HG02678 (cell line): ENCODE measurements at regions not wholly inside any gene's neighbourhood (a gene's known extent, or its start where the extent isn't known, plus 50 kb on each side); places are given as distances from the start of the nearest gene placed in this dataset.

Experiments used
- ATAC-seq: cut with Tn5 transposase; IDR thresholded peaks from one replicate; pipeline ENCODE4 v1.9.1; 2021; ENCODE audit warnings: mild to moderate bottlenecking, moderate library complexity; ENCODE audit not compliant: unreplicated experiment

DNA sequence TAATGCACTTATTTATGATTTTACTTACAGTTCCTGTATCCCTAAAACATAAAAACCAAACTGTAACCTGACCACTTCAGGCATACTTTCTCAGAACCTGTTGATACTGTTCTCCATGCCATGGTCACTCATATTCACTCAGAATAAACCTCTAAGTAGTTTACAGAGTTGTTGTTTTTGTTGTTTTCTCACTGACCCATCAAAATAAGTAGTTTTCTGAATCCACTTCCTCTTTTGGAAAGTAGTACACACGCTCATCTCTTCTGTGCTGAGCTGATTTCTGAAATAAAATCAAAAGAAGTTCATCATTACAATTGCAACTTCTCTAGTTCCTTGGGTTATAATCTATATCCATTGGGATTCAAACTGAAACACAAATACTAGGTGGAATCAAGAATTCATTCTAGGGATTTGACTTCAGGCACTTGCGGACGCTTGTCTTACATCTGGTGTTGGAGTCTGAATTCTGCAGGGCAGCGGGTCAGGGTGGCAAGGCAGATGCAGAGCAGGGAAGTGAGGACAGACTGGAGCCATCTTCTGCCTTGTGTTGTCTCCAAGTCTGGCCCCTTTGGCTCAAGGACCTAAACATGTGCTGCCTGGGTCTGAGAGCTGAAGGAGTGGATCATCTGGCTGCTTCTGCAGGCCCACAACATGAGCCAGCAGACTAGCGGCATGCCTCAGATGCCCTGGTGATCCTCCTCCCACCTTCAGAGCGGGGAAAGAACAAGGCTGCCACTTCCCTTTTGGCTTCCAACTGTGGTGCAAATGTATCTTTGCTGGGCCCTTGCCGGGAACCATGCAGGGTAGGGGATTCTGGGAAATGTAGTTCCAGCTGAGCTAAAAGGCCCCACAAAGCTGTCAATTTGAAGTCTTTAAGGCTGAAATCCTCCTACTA, 167.9 kb upstream of the MYLIP start:
- ATAC-seq = no peak

DNA sequence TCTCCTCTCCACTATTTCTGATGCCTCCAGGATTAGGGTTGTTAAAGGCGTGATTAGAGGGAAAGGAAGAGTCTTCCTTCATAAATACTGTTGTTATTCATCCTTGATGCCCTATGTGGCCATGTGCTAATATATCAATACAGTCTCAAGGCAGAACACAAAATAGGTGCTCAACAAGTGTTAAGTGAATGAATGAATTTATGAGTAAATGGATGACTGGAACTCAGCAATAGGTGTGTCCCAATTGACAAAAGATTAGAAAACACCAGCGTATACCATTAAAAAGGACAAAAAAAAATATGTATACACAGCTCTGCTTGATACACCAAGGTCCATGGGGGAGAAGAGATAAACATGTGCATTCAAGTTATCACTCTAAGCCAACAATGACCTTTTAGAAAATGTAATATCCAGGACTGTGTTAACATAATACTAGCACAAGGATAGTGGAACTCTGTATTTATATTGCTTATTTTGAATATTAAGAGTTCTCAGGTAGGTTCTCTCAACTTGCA, 171.2 kb upstream of the MYLIP start:
- ATAC-seq = no peak

DNA sequence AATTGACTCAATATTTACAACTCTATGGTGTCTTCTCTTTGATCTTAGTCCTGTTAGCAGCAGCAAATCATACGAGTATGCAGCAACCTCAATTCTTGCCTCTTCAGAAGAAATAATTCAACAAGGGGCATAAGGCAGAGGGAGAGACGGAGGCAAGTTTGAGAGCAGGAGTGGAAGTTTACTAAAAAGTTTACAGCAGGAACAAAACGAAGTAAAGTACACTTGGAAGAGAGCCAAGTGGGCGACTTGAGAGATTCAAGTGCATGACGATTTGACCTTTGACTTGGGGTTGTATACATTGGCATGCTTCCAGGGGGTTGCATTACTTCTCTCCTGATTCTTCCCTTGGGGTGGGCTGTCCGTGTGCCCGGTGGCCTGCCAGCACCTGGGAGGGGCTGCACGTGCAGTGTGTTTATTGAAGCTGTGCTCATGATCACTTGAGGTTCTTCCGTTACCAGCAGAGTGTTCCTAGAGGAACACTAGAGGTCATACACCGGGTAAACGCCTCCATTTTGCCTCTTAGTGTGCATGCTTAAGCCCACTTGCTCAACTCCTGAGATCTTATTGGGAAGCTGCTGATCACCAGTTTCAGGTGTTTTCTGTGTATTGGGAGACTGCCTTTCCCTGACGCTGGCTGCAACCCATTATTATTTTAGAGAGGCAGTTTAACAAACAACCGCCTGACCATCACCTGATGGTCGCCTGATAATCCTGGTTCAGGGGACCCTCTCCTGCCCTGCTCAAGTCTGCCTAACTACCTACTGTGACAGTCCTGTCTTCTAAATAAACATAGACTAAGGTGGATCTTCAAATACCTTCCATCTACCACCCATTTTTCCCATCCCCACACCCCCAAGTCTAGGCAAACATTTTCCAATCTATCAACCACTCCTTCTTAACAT, 172.4 kb upstream of the MYLIP start:
- ATAC-seq = no peak

DNA sequence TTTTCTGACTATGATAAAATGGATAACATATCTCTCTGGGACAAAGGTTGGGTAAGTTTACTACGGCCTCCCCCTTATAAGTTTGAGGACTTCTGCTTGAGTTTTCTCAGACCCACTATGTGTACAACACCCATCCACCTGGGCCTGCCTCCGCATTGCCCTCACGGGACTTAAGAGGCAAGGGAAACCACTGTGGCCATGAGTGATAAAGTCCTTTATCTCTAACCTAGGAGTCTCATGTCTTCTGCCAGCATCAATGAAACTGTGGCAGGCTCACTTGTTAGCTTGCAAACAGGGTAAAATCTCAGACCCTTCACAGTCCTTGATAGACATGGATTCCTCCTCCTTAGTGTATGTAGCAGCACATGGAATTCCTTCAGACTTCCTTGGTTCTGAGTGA, 173.4 kb upstream of the MYLIP start:
- ATAC-seq = no peak

DNA sequence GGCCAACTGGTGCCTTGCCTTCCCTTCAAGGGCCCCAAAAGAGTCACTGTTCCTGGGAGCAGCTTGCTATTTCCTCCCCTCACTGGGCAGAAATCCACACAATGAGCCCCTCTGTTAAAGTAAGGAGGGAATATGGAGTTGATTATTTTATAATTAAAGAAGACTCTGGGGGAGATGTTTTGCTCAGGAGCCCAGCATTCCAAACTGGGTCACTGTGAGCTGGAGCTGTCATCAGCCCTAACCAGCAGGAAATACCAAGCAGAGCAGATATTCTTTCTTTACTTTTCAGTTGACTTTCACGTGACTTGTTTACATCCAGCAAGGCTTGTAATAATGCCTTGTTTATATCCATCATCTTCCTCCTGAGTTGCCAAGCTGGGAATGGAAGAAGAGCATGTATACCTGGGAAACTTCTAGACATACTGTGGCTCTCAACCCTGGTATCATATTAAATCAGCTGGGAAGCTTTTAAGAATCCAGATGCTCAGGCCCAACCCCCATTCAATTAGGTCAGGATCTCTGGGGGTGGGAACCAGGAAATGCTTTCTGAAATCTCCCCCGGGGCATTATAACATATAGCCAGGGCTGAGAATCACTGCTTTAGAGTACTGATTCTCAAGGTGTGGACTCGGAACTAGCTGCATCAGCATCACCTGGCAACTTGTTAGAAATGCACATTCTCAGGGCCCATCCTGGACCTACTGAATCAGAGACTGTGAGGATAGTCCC, 175.6 kb upstream of the MYLIP start:
- no peak for ATAC-seq

DNA sequence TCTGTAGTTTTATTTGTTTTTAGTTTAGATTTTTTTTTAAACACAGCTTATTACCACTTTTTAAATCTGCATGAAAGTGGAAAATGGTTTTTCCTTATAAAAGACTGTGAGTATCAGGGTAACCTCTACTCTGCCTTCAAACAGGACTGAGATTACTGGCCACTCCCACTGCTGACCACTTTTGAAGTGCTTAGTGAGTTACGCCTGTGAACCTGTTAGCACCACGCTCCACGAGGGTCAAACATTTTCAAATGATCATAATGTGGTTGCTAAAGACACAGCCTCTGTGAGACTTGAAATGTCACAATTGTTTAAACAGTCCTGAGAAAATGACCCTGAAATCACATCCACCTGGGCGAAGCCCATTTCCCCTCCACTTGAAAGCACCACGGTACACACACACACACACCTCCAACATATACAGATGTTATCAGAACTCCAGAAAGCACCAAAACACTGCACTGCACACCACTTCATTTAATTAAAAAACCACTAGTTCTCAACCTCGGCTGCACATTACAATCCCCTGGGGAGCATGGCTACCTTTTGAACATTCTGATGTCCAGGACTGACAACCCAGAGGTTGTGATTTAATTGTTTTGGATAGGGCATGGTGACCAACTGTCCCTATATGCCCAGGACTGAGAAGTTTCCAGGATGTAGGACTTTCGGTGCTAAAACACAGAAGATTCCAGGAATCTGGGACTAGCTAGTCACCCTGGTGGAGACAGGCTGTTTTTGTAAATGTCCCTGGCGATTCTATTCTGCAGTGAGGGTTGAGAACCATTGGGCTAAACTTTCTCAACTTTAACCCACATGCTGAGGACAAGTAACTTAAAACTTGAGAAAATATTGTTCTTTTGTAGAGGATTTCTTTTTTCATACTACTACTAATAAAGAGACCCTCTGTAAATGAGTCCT, 176.4 kb upstream of the MYLIP start:
- ATAC-seq = peak; percentile 43

DNA sequence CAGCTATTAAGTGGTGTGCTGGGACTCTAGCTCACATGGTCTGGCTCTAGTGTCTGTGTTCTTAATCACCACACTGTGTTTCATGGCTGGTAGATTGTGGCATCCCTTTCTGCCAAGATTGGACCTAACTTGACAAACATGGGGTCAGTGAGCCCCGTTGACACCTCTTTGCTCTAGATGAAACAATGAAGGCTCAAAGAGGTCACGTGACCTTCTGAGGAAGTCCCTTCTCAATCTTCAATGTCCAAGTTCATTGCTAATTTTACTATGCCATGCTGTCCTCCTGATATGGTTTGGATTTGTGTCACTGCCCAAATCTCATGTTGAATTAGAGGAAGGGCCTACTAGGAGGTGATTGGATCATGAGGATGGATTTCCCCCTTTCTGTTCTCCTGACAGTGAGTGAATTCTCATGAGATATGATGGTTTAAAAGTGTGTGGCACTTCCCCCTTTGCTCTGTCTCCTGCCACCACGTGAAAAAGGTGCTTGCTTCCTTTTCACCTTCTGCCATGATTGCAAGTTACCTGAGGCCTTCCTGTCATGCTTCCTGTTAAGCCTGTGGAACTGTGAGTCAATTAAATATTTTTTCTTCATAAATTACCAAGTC, 177.8 kb upstream of the MYLIP start:
- no peak for ATAC-seq

DNA sequence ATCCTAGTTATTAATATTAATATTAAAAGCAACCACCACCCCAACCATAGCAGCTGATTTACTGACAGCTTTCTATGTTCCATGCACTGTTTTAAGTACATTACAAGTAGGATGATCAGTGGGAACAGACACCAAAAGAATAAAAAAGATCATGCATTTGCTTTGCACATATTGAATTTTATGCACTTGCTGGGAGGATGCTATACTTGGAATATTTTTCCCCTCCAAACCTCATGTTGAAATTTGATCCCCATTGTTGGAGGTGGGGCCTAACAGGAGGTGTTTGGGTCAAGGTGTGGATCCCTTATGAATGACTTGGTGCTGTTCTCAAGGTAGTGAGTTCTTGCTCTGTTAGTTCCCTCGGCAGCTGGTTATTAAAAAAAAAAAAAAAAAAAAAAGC, 178.9 kb upstream of the MYLIP start:
- no peak for ATAC-seq

GRCh38 chr6:15948930-15949900, 179.7 kb upstream of the MYLIP start:
- no peak for ATAC-seq

DNA sequence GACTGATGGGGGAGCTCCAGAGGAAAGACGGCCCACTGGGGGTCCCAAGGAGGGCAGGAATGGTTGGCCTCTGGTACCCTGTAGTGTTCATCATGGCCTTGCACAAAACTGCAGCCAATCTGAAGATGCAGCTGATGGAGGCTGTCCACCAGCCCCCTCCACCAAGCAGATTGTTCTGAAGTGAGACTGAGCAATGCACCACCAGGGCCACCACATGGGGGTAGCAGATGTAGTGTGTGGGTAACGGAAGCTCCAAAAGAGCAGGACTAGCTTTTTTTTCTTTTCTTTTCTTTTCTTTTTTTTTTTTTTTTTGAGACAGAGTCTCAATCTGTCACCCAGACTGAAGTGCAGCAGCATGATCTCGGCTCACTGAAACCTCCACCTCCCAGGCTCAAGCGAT, 181.0 kb upstream of the MYLIP start:
- ATAC-seq = no peak

DNA sequence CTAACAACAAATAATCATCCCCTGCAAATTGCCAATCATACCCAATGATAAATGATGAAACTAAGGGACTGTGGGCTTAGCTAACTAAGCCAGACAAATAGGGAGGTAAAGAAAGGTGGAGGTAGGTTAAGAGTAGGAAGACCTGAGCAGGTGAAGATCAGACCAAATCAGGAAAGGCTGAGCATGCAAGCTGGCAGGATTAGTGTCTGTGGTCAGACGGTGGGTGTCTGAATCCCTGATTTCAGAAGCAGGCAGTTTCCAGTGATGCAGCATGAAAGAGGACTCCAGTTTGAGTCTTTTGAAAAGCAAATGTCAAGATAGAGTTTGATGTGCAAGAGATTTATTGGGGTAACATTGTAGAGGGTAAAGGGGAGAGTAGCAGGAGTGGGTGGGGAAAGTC, 181.4 kb upstream of the MYLIP start:
- no peak for ATAC-seq

GRCh38 chr6:15946701-15947385, 182.0 kb upstream of the MYLIP start:
- ATAC-seq = no peak

GRCh38 chr6:15945593-15946159, 183.2 kb upstream of the MYLIP start:
- ATAC-seq = no peak

- no peak for ATAC-seq
Observed at GRCh38 chr6:15943423-15943822, 185.5 kb upstream of the MYLIP start.

- no peak for ATAC-seq
Observed at GRCh38 chr6:15941168-15941567, 187.7 kb upstream of the MYLIP start.

DNA sequence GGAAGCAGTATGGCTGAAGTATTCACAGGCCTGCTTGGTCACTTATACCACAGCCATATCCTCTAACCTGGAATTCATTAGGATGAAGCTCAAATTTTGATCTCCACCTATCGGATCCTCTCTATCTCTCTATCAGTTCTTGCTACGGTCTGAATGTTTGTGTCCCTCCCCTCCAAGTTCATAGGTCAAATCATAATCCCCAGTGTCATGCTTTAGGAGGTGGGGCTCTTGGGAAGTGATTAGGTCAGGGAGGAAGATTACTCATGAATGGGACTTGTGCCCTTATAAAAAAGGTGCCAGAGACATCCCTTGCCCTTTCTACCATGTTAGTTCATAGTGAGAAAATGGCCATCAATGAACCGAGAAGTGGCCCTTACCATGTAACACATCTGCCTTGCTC, 190.8 kb upstream of the MYLIP start:
- no peak for ATAC-seq

DNA sequence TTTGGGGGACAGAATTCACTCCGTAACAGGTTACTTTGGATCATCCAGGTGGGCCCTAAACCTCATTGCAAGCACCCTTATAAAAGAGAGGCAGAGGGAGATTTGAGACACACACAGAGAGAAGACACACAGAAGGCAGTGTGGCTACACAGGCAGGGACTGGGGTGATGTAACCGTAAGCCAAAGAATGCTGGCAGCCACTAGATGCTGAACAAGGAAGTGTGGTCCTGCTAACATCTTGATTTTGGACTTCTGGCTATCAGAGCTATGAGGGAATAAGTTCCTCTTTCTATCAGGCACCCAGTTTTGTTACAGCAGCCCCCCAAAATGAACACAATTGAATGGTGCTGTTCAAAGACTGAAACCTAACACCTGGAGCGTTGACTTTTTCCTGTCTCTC, 191.3 kb upstream of the MYLIP start:
- ATAC-seq = no peak
